Esophagus squamous epithelium (tissue), 5 donors: ENCODE measurements at regions not wholly inside any gene's neighbourhood (a gene's known extent, or its start where the extent isn't known, plus 50 kb on each side); places are given as distances from the start of the nearest gene placed in this dataset.
"Not testable (repeated sequence)": the region's sequence is repeated elsewhere in the genome, so short reads cannot be mapped to it uniquely, and the experiment has no call there.

Experiments
- DNase-seq: peaks from one replicate; lab custom pipeline; 2025; lab: John Stamatoyannopoulos, UW
- H3K27ac ChIP-seq, 4 donors: fragments of 200-600 bp; sonication (generic); one replicate each; pipeline ENCODE4 v1.5.1; 2016 to 2019; ENCODE audit warnings: mild to moderate bottlenecking in 1 of 4
- H3K27me3 ChIP-seq, 4 donors: fragments of 200-600 bp; sonication (generic); 1 replicate in 3 of 4; 2 replicates in 1 of 4; pipeline versions ENCODE4 v1.5.1 to v1.6.0; 2017 to 2021; ENCODE audit warnings: antibody characterized with exemption in 1 of 4
- H3K36me3 ChIP-seq, 3 donors: fragments of 200-600 bp; sonication (generic); one replicate each; pipeline ENCODE4 v1.5.1; 2016 to 2019
- H3K4me1 ChIP-seq, 3 donors: fragments of 200-600 bp; sonication (generic); one replicate each; pipeline ENCODE4 v1.5.1; 2017 to 2019
- H3K4me3 ChIP-seq, 4 donors: fragments of 200-600 bp; sonication (generic); 1 replicate in 3 of 4; 2 replicates in 1 of 4; pipeline ENCODE4 v1.5.1; 2016 to 2019; ENCODE audit warnings: mild to moderate bottlenecking in 2 of 4, moderate library complexity in 1 of 4
- H3K9me3 ChIP-seq, 3 donors: fragments of 200-600 bp; sonication (generic); one replicate each; pipeline ENCODE4 v1.5.1; 2016 to 2019
- CTCF ChIP-seq, 6 experiments: fragments of 450-650 bp in 4 of 6; fragments of 200-600 bp in 2 of 6; sonication (generic) in 2 of 6; IDR thresholded peaks; one replicate each; pipeline ENCODE4 v1.5.1; 2016 to 2019; ENCODE audit warnings: antibody characterized with exemption in 6 of 6, mild to moderate bottlenecking in 4 of 6, moderate library complexity in 4 of 6
- POLR2A ChIP-seq, 4 donors: fragments of 450-650 bp; IDR thresholded peaks; one replicate each; pipeline ENCODE4 v1.6.1; 2017; ENCODE audit warnings: antibody characterized with exemption in 4 of 4, mild to moderate bottlenecking in 4 of 4, moderate library complexity in 3 of 4
- WGBS, 2 donors: methylation state at CpG; one replicate each; pipeline ENCODE4 v1.1.5; 2018; 5-methylcytosine and 5-hydroxymethylcytosine counted together
- intact Hi-C: fragments of 100-400 bp; cut with DNase I; formaldehyde crosslinking; loops from one replicate; pipeline ENCODE4 v1.15.0; 2022
- donor health status: DM: yes; HTN: yes; CAD: no.

DNA sequence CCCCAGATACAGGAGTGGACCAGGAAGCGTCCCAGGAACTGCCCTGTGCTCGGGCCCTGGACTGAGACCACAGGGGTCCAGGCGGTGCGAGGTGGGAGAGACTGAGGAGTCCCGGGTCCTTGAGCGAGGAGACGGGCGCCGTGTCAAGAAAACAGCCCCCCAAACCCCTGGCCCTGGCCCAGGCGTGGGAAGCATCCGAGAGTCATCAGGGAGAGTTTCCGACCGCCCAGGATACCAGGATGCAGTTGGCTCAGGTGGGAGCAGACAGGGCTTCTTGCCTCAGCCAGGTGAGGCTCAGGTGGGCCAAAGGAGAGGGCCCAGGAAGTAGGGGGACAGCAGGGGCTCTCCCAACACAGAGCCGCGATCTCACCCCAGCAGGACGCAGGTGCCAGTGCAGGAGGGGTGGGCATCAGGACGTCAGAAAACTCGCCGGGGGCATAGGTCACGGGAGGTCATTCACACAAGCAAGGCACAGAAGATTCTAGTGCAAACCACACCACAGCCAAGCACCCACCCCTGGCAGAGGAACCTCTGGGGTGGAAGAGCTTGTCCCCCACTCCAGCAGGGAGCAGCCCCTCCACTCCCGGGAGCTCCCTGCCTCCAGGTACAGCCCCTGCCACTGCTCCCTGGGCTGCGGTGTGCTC is 102.5 kb upstream of the EIF5 start:
- 80% methylated on average over 4 of the region's 22 CpGs; no CpG with 5 or more reads in 1 of the 2 donors for WGBS, 2 donors
- Histone ChIP-seq H3K27ac (no peak overlapping the region), H3K4me3 (no peak overlapping the region), H3K4me1 (peaks cover 0 to 9% (median 0%) of the 10 kb centered on the region in 3 donors), H3K36me3 (no peaks in the 10 kb centered on the region), H3K9me3 (no peaks in the 10 kb centered on the region), H3K27me3 (peaks cover 0 to 75% (median 0%) of the 10 kb centered on the region in 4 donors)
- intact Hi-C loops, result no loop called here
- no peak for TF ChIP-seq POLR2A (IDR thresholded peaks at IDR 0.05)
- TF ChIP-seq CTCF (IDR thresholded peaks at IDR 0.05), result no peak
- DNase-seq, result no peak

DNA sequence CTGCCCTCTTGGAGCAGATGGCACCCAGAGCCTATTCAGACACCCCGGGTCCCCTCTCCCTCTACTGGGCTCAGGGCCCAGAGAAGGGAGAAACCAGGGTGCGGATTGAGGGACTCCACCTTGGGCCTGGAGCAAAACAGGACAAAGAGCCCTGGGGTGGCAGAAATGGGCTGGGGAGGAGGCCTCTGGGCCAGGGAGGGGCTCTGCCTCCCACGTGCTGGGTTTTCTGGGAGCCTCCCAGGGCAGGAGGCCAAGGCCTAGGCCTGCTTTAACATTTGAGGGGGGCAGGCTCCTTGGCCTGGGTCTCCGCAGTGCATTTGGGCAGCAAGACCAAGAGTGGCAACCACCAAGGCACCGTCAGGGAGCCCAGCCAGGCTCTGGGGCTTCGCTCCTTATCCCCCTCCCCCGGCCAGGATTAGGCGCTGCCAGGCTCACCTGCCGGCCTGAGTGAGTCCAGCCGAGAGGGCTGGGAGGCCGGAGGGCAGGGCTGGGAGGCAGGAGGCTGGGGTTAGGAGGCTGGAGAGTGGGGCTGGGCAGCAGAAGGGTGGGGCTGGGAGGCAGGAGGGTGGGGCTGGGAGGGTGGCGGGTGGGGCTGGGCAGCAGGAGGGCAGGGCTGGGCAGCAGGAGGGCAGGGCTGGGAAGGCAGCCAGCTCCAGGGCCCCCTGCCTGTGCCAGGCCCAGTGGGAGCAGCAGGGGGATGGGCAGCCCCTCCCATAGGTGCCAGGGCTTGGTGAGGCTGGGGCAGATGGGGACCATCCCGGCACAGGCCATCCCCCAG is 101.8 kb upstream of the EIF5 start:
- Histone ChIP-seq H3K9me3 (no peaks in the 10 kb centered on the region), H3K27me3 (peaks cover 0 to 75% (median 0%) of the 10 kb centered on the region in 4 donors), H3K4me1 (peaks cover 0 to 9% (median 0%) of the 10 kb centered on the region in 3 donors), H3K36me3 (no peaks in the 10 kb centered on the region), H3K27ac (no peak overlapping the region), H3K4me3 (no peak overlapping the region)
- DNase-seq, result no peak
- TF ChIP-seq CTCF (IDR thresholded peaks at IDR 0.05), result no peak
- TF ChIP-seq POLR2A (IDR thresholded peaks at IDR 0.05), result no peak
- intact Hi-C loops, result no loop called here
- 0% methylated on average over 1 of the region's 13 CpGs; no CpG with 5 or more reads in 1 of the 2 donors for WGBS, 2 donors

- Histone ChIP-seq H3K9me3 (peaks cover 0 to 3% (median 0%) of the 10 kb centered on the region in 3 donors), H3K4me3 (no peak overlapping the region), H3K36me3 (no peaks in the 10 kb centered on the region), H3K4me1 (peaks cover 0 to 9% (median 0%) of the 10 kb centered on the region in 3 donors), H3K27ac (no peak overlapping the region), H3K27me3 (peaks cover 0 to 73% (median 0%) of the 10 kb centered on the region in 4 donors)
- DNase-seq, result no peak
- intact Hi-C loops, result no loop called here
- 80% methylated on average over 2 of the region's 16 CpGs; no CpG with 5 or more reads in 1 of the 2 donors for WGBS, 2 donors
- TF ChIP-seq POLR2A (IDR thresholded peaks at IDR 0.05), result no peak
- TF ChIP-seq CTCF (IDR thresholded peaks at IDR 0.05), result no peak
Measured at GRCh38 chr14:103232831-103233319, 101.2 kb upstream of the EIF5 start.

DNA sequence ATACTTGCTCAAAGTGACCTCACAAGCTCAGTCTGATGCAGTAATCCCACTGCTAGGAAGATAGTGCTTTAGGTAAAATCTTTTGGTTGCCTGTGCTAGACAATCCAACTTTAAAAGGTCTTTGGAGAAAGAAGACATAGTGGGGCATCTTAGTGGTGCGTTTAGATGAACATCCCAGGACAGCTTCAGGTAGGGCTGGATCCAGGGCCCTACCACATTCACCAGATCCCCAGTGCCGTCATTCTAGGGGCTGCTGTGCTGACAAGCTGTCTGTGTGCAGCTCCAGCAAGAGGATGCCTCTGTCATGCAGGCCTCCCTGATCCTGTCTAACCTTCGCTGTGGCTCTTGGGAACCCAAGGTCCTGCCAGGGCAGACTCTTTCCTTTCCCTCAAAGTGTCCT is 100.7 kb upstream of the EIF5 start:
- Histone ChIP-seq H3K36me3 (no peaks in the 10 kb centered on the region), H3K9me3 (peaks cover 0 to 7% (median 0%) of the 10 kb centered on the region in 3 donors), H3K4me1 (peaks cover 0 to 9% (median 0%) of the 10 kb centered on the region in 3 donors), H3K27me3 (peaks cover 0 to 72% (median 0%) of the 10 kb centered on the region in 4 donors), H3K4me3 (no peak overlapping the region), H3K27ac (no peak overlapping the region)
- WGBS, 2 donors, result 93 to 95% methylated on average over 3 of the region's 3 CpGs
- intact Hi-C loops, result no loop called here
- TF ChIP-seq CTCF (IDR thresholded peaks at IDR 0.05), result no peak
- TF ChIP-seq POLR2A (IDR thresholded peaks at IDR 0.05), result no peak
- DNase-seq, result no peak

DNA sequence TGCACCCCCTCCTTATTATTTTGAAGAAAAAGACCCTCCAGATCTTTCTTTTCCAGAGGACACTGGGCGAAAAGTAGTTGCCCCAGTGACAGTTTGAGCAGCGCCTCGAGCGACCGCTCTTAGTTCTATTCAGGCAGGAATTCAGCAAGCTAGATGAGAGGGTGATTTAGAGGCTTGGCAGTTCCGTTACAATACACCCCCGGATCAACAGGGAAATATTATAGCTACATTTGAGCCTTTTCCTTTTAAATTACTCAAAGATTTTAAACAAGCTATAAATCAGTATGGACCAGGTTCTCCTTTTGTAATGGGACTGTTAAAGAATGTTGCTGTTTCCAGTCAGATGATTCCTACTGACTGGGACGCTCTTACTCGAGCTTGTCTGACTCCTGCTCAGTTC is 99.2 kb upstream of the EIF5 start:
- DNase-seq, H3K4me1 ChIP-seq, H3K36me3 ChIP-seq, intact Hi-C loops, H3K27ac ChIP-seq, H3K4me3 ChIP-seq: not testable (repeated sequence)
- peaks cover 0 to 75% (median 0%) of the 10 kb centered on the region in 4 donors for H3K27me3 ChIP-seq
- WGBS, 2 donors, result 48 to 69% methylated on average over 3 to 9 of the region's 9 CpGs
- peaks cover 0 to 22% (median 12%) of the 10 kb centered on the region in 3 donors for H3K9me3 ChIP-seq

- H3K4me3 ChIP-seq, H3K27ac ChIP-seq, intact Hi-C loops, DNase-seq, H3K4me1 ChIP-seq, H3K36me3 ChIP-seq: not testable (repeated sequence)
- 38 to 42% methylated on average over 5 of the region's 5 CpGs for WGBS, 2 donors
- H3K27me3 ChIP-seq, result peaks cover 0 to 73% (median 0%) of the 10 kb centered on the region in 4 donors
- H3K9me3 ChIP-seq, result peaks cover 0 to 22% (median 12%) of the 10 kb centered on the region in 3 donors
Measured at GRCh38 chr14:103235506-103235905, 98.5 kb upstream of the EIF5 start.
